NCI-H2029 (cell line): ENCODE measurements at regions not wholly inside any gene's neighbourhood (a gene's known extent, or its start where the extent isn't known, plus 50 kb on each side); places are given as distances from the start of the nearest gene placed in this dataset.
"Not testable (repeated sequence)": the region's sequence is repeated elsewhere in the genome, so short reads cannot be mapped to it uniquely, and the experiment has no call there.

Source experiments
- DNase-seq: peaks from one replicate; lab custom pipeline; 2025; lab: John Stamatoyannopoulos, UW

- no peak for DNase-seq
These were observed 1892.3 kb upstream of the PCDH7 start for GRCh38 chr4:28827866-28828265.

- no peak for DNase-seq
These were observed 1888.3 kb upstream of the PCDH7 start for GRCh38 chr4:28831867-28832266.

- no peak for DNase-seq
These were observed 1887.7 kb upstream of the PCDH7 start for GRCh38 chr4:28832444-28832843.

- DNase-seq = no peak
These were observed 1886.0 kb upstream of the PCDH7 start for GRCh38 chr4:28834120-28834519.

- no peak for DNase-seq
These were observed 1884.7 kb upstream of the PCDH7 start for GRCh38 chr4:28835501-28835900.

GRCh38 chr4:28842271-28842670, 1877.9 kb upstream of the PCDH7 start:
- DNase-seq = no peak

GRCh38 chr4:28845158-28845557, 1875.0 kb upstream of the PCDH7 start:
- no peak for DNase-seq

GRCh38 chr4:28857028-28857427, 1863.1 kb upstream of the PCDH7 start:
- DNase-seq = not testable (repeated sequence)

- DNase-seq = no peak
These were observed 1851.3 kb upstream of the PCDH7 start for GRCh38 chr4:28868841-28869240.

GRCh38 chr4:28879178-28879577, 1841.0 kb upstream of the PCDH7 start:
- no peak for DNase-seq

GRCh38 chr4:28879900-28880299, 1840.3 kb upstream of the PCDH7 start:
- no peak for DNase-seq

- no peak for DNase-seq
These were observed 1837.0 kb upstream of the PCDH7 start for GRCh38 chr4:28883211-28883610.

GRCh38 chr4:28886934-28887333, 1833.2 kb upstream of the PCDH7 start:
- DNase-seq = no peak

GRCh38 chr4:28890949-28891775, 1829.0 kb upstream of the PCDH7 start:
- no peak for DNase-seq

- DNase-seq = no peak
These were observed 1806.7 kb upstream of the PCDH7 start for GRCh38 chr4:28913466-28913865.

- no peak for DNase-seq
These were observed 1803.6 kb upstream of the PCDH7 start for GRCh38 chr4:28916585-28916984.

- DNase-seq = no peak
These were observed 1801.3 kb upstream of the PCDH7 start for GRCh38 chr4:28918871-28919270.

- DNase-seq = no peak
These were observed 1798.3 kb upstream of the PCDH7 start for GRCh38 chr4:28921886-28922285.

- DNase-seq = no peak
These were observed 1794.0 kb upstream of the PCDH7 start for GRCh38 chr4:28926156-28926555.

GRCh38 chr4:28942631-28943030, 1777.5 kb upstream of the PCDH7 start:
- DNase-seq = no peak

- DNase-seq = no peak
These were observed 1772.8 kb upstream of the PCDH7 start for GRCh38 chr4:28947374-28947773.

- DNase-seq = no peak
These were observed 1771.7 kb upstream of the PCDH7 start for GRCh38 chr4:28948501-28948900.

- DNase-seq = no peak
These were observed 1753.2 kb upstream of the PCDH7 start for GRCh38 chr4:28966982-28967381.
